IPS-NIHi7 (cell line): ENCODE measurements at regions not wholly inside any gene's neighbourhood (a gene's known extent, or its start where the extent isn't known, plus 50 kb on each side); places are given as distances from the start of the nearest gene placed in this dataset.

Source experiments
- DNase-seq: peaks from one replicate; pipeline ENCODE4 v3.0.0; 2012; ENCODE audit warnings: mixed read lengths; ENCODE audit errors: extremely low spot score

DNA sequence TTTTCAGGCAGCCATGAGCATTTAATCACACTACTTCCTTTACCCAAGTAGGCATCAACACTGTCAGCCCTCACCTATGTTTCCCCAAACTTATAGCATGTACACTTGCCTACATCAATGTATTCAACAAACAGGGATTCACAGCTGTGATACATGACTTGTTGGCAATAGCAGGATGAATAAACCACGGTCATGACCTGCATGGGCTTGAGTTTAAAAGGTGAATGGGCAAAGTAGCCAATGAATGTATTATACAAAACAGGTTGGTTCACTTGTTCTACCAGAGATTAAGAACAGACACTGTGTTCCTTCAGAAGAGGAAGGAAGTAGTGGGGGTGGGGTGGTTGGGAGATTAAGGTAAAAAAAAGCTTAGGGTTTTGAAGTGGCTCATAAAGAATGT, 861.9 kb upstream of the SEMA6D start:
- DNase-seq, result no peak

- no peak for DNase-seq
Measured at GRCh38 chr15:46856839-46857502, 860.3 kb upstream of the SEMA6D start.

DNA sequence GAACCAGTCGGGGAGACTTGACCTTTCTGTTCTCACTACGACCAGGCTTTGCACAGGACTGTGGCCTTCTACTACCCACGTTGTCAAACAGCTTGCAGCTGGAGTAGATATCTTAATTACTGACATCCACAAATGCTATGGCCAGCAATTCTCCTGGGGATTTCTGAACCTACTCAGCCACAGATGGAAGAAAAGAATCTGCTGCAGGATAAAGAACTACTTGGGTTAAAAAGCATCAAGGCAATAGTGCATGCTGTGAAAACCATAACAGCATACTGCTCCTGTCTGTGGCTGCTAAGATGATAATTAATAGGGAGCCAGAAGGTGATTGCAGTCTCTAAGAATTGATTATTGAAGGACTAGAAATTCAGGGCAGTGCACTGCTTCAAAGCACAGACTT, 859.2 kb upstream of the SEMA6D start:
- DNase-seq, result no peak

DNA sequence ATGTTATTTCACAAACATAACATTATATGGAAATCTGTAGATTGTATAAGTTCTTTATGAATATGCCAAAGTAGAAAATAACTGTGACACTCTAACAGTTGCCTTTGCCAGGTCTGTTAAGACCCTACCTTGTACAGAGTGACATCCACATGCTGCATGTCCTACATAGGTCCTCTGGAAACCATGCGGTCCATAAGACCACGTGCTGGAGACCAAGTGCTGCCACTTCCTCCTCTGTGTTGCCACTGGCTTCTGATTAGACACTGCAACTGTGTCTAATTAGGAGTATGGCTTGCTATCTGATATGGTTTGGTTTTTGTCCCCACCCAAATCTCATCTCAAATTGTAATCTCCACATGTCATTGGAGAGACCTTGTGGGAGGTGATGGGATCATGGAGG, 855.5 kb upstream of the SEMA6D start:
- DNase-seq, result no peak

DNA sequence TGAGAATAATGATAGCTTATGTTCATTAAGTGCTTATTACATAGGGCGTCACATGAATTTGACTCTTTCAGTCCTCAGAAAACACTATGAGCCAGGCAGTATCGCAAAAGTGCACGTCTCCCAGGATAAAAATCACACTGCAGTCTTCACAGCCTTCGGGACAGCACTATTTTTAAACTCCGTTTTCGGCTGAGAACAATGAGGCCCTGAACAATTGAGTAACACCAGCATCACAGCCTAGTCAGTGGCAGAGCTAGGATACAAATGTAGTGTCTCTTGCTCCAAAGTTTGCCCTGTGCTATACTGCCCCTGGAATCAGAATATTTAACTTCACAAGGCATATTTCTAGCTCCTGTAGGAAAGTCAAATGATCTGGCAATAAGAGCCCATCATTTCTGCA, 852.1 kb upstream of the SEMA6D start:
- no peak for DNase-seq

DNA sequence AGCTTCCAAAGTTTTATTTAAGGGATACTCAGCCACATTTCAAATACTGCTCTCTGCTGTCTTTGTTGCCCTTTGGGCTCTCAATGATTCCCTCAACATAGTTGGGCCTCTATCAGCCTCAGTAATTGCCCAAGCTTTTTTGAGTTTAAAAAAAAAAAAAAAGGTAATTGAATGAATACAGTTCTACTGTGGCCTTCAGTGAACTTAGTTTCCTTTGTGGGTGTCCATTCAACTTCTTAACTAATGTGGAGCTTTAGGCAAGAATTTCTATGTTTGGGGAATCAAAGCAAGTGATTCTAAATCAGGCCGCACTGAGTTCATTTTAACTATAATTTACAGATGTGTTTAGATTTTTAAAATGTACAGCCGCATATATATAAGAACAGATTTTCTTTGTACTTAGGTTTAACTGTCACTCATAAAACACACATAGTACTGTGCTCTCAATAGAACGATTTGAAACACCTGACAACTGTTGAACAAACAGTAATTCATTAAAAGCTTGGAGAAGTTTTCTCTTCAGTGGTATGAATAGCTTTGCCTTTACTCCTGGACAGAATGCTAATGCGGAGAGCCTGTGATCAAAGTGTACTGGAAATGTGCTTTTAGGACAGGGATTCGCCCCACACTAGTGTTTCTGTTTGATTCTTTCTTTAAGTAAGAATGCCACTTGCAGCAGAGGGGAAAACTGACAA, 844.9 kb upstream of the SEMA6D start:
- DNase-seq, result no peak

- DNase-seq, result no peak
Measured at GRCh38 chr15:46872981-46873330, 844.3 kb upstream of the SEMA6D start.

DNA sequence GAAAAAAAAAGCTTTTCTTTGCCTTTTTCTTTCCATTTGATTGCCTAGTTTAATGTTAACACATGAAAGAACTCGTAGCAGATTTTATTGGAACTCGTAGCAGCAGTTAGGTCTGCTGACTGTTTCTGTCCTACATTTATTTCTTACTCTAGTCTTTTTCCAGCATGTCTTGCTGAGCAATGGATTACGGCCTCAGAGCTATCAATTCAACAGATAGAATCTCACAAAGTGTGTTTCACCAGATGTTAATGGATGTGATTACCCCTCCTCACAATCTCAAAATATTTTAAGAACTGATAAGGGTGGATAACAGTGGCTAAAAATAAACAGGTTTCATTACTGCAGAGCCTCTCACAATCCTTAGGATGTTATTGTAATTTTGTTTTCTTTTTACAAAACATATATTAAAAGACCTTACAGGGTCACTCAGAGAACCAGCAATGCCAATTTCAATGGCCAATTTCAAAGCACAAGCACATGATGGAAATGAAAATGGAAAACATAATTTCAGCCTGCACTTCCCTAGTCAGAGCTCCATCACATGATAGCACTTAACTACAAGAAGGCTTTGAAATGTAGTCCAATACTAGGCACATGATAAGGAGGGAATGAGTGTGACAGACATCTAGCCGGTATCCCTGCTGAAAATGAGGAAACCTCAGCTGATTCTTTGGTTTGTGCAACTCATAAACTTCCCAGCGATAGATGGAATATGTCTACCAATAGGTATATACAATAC, 838.1 kb upstream of the SEMA6D start:
- no peak for DNase-seq

DNA sequence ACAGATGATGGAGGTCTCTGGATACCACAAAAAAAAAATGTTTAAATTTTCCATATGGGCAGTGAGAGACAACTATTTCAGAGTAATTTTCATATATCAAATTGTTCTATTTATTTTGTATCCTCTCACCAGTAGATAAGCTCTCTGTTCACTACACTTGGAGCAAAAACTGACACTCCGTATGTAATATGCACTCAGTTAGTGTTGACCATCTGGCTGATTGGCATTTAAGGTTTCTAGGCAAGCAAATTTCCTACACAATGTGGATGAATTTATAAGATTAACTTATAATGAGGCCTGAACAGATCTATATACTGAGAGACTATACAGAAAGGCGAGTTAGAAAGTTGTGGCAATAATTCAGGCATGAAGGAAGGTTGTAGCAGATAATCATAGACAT, 836.5 kb upstream of the SEMA6D start:
- no peak for DNase-seq

DNA sequence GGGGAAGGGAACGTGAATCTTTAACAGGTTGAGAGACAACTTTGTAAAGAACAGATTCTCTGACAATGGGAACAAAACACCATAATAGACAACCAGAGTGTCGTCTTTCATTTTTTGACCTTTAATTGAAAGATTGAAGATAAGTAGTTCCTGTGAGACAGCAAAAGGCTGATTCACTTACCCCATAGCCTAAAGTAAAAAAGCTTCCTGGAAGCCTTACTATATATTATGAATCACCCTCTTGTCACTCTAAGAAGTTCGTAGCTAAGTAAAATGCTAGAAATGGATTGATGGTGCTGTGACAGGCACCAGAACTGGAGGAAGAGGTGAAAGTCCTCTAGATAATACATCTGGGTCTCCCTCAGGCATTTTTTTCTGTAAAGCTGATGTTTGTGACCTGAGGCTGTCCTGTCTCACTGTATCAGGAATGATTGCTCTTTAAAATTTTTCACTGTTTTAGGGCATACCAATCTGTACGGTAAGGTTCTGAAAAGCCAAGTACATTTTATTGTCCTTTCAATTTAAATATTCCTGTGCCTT, 824.6 kb upstream of the SEMA6D start:
- no peak for DNase-seq

DNA sequence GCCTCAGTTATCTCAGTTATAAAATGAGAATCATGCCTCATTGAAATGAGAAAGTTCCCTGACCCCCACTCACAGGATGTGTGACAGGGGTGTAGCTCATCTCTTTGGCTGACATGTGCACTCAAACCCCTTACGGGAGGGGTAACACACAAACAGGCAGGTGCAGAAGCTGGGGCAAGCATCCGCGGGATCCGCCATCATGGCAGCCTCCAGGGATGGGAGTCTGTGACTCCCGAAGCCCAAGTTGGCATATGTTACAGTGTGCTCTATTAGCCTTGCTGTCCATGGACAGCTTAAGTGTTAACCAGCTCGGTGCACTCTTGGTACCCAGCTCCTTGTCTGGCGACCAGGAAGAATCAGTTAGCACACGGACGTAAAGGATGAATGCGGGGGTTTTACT, 822.7 kb upstream of the SEMA6D start:
- no peak for DNase-seq

- no peak for DNase-seq
Measured at GRCh38 chr15:46897266-46897665, 820.0 kb upstream of the SEMA6D start.

DNA sequence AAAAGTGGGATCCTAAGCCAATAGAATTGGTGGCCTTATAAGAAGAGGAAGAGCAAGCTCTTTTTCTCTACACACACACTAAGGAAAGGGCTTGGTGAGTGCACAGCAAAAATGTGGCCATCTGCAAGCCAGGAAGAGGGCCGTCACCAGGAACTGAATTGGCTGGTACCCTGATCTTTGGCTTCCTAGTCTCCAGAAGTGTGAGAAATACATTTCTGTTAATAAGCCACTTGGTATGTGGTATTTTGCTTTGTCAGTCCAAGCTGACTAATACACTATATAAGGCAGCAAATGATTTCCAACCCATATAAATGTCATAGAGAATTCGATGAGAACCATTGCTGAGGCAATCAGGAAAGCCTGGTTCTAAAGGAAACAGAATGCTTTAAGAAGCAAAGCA, 816.3 kb upstream of the SEMA6D start:
- no peak for DNase-seq

DNA sequence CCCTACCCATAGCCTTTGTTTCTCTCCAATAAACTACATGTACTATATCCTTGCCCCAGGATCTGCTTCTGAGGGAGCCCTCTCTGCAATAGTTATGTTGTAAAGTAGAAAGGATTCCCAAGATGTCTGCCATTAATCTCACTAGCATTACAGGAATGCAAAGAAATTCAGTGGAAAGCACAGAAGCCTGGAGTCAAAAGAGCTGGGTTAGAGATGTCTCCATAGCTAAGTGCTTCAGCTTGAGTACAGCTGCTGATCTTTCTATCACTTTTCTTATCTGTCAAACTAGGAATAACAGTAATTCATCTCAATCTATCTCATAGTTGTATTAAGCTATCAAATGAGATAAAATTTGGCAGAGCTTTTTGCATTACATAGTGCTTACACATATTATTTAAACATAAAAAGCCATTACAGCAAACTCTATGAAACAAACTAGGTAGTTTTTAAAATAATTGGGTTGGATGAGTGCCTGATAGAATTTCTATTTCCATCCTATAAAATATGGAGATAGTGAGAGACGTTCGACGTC, 799.5 kb upstream of the SEMA6D start:
- DNase-seq, result no peak

- DNase-seq, result no peak
Measured at GRCh38 chr15:46918462-46919140, 798.7 kb upstream of the SEMA6D start.

DNA sequence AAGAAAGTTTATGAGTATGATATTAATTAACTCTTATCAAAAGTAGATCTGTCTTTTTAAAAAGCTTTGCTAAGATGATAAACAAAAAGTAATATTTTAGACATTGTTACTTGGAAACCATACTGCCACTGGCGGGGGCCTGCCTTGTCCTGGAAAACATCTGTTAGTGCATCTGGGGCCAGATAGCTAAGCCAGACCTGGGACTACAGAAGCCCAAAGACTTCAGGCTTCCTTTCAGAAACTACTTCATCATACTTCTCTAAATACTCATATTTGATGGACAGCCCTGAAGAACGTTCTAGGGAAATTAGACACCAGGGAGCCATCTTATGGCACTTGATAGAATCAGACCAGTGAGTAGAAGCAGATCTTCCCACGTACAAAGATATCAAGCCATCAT, 795.4 kb upstream of the SEMA6D start:
- DNase-seq, result no peak

GRCh38 chr15:46930426-46930825, 786.9 kb upstream of the SEMA6D start:
- DNase-seq, result no peak

DNA sequence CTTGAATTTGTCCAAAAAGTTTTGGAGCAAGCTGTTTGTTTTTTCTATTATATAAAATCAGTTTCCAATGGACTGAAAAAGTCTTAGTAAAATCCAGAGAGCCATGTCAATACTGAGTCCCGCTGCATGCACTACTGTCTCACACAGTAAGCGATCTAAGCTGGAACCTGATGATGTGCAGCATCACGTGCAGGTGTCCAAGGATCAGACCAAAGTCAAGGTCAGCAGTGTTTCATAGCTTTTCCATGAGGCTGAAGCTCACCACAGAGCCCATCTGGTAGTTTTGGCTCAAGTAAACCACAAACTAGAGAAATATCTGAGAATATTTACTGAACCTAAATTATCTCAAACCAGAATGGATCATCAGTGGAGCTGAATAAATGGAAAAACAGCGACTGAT, 784.0 kb upstream of the SEMA6D start:
- DNase-seq, result no peak

DNA sequence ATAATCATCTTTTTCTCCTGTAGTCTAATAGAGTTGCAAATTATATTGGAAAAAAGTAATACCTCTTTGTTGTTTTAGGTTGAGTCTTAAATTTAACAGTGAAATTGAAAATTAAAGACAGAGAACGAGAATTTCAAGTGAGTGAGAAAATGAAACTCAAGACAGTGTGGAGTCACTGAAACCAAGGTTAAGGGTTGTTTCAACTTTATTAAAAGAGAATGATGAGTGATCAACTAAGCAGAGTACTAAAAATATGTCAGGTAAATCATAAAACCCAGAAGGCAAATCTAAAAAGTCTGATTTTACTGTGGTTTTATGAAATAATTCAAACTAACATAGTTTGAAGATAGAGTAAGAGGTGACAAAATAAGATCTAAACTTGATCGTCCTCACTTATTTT, 782.5 kb upstream of the SEMA6D start:
- DNase-seq, result no peak

DNA sequence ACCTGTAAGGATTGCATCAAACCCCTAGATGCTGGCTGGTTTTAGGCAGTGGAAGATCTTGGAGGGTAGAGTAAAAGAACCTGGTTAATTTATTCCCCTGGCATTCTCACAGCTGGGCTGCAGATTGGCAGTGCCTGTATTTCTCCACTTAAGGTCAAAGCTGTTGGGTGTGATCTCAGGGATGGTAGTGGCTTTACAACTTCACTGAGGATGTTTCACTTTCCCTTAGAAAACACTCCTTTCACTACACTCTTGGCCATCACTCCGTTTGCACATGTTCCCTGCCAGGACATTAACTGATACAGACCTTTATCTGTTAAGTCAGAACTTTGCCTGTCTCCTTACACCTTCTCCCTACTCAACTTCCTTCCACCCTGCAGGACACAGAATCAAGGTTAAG, 779.1 kb upstream of the SEMA6D start:
- no peak for DNase-seq

GRCh38 chr15:46941241-46941640, 776.1 kb upstream of the SEMA6D start:
- no peak for DNase-seq

DNA sequence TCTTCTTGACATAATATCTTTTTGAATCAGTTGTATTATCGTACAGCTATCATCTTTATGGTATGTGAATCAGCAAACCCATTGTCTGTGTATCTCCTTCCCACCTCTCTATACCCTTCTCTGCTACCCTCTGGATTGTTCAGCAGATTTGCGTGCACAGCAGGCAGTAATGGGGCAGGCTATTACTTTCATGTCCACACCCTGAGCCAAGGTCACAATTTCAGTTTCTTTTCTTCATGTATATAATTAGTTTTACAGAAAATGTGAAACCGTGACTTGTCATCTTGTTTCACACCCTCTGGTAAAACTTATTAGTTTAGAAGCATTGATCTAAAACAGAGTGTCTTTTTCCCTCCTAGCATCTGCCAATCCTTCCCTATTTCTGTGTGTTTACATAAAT, 770.4 kb upstream of the SEMA6D start:
- DNase-seq, result no peak
